ENCODE measurements at regions not wholly inside any gene's neighbourhood (a gene's known extent, or its start where the extent isn't known, plus 50 kb on each side); places are given as distances from the start of the nearest gene placed in this dataset.
"Not testable (repeated sequence)": the region's sequence is repeated elsewhere in the genome, so short reads cannot be mapped to it uniquely, and the experiment has no call there.

DNA sequence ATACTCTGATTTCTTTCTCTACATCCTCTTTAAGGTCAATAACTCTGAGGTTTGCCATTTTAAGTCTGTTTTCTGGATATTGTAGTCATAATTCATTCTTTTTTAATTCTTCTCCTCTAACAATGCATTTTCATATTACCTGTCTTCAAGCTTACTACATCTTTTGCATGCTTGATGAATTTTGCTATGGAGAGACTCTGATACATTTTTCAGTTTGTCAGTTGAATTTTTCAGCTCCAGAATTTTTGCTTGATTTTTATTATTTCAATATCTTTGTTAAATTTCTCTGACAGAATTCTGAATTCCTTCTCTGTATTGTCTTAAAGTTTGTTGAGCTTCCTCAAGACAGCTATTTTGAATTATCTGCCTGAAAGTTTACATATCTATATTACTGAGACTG, 159.8 kb upstream of the ST8SIA4 start:
- no peaks in the 10 kb centered on the region for H3K36me3 ChIP-seq
- H3K4me1 ChIP-seq (ENCODE audit: control insufficient read depth in 1 of 2, low read depth in 2 of 2), result no peaks in the 10 kb centered on the region
- TF ChIP-seq, protein P1, sequence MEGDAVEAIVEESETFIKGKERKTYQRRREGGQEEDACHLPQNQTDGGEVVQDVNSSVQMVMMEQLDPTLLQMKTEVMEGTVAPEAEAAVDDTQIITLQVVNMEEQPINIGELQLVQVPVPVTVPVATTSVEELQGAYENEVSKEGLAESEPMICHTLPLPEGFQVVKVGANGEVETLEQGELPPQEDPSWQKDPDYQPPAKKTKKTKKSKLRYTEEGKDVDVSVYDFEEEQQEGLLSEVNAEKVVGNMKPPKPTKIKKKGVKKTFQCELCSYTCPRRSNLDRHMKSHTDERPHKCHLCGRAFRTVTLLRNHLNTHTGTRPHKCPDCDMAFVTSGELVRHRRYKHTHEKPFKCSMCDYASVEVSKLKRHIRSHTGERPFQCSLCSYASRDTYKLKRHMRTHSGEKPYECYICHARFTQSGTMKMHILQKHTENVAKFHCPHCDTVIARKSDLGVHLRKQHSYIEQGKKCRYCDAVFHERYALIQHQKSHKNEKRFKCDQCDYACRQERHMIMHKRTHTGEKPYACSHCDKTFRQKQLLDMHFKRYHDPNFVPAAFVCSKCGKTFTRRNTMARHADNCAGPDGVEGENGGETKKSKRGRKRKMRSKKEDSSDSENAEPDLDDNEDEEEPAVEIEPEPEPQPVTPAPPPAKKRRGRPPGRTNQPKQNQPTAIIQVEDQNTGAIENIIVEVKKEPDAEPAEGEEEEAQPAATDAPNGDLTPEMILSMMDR (IDR thresholded peaks at IDR 0.05), result no peak

DNA sequence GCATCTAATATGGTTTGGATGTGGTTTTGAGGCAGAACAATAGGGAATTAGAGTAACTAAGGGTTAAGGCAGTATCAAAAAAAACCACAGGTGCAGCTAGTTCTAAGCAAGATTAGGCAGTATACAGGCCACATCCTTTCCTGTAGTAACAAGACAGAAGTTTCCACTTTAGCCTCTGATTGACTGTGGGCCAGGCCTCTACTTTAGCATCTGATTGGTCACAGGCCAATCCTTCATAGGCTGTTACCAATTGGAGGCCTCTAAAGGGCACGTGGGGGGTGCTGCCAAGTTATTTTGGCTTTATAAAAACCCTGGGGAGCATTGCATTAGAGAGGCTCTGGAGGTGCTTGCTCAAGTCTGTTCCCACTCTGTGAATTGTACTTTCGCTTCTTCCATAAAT, 144.1 kb upstream of the ST8SIA4 start:
- no peaks in the 10 kb centered on the region for H3K4me1 ChIP-seq (ENCODE audit: control insufficient read depth in 1 of 2, low read depth in 2 of 2)
- no peak overlapping the region for H3K4me3 ChIP-seq
- H3K27ac ChIP-seq, result no peak overlapping the region
- no peaks in the 10 kb centered on the region for H3K9me3 ChIP-seq
- no peaks in the 10 kb centered on the region for H3K27me3 ChIP-seq (replicated peaks; ENCODE audit: insufficient read depth)
- H3K36me3 ChIP-seq, result no peaks in the 10 kb centered on the region
- DNase-seq (ENCODE audit: low spot score) (no peak), ATAC-seq (ENCODE audit: insufficient number of reproducible peaks, low FRiP score, low read depth) (no peak)
- TF ChIP-seq, protein P1 (IDR thresholded peaks at IDR 0.05), result no peak

More for the DNA sequence above, 159.8 kb upstream of the ST8SIA4 start:
- Histone ChIP-seq H3K4me3 (no peak overlapping the region), H3K27me3 (replicated peaks; ENCODE audit: insufficient read depth) (no peaks in the 10 kb centered on the region), H3K27ac (no peak overlapping the region), H3K9me3 (peaks cover 5% of the 10 kb centered on the region)
- no peak for DNase-seq (ENCODE audit: low spot score)
- no peak for ATAC-seq (ENCODE audit: insufficient number of reproducible peaks, low FRiP score, low read depth)

DNA sequence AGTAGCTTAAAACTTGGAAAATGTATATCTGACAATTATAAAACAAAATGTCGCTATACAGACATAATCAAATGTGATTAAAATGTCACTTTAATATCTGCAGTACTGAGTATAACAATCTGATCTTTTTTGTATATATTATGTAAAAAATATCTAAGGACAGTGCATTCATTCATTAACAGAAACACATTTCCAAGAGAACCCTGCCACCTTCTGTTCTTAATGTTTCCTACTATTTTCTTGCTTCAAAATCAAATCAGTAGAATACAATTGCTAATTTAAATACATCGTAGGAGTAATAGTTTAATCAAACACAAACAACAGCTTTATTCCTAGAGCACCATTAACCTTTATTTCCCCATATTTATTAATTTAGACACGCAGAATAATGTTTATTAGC, 142.6 kb upstream of the ST8SIA4 start:
- TF ChIP-seq, protein P1 (IDR thresholded peaks at IDR 0.05), result no peak
- H3K4me3 ChIP-seq, result no peak overlapping the region
- no peaks in the 10 kb centered on the region for H3K27me3 ChIP-seq (replicated peaks; ENCODE audit: insufficient read depth)
- H3K27ac ChIP-seq, result no peak overlapping the region
- H3K9me3 ChIP-seq, result no peaks in the 10 kb centered on the region
- ATAC-seq (ENCODE audit: insufficient number of reproducible peaks, low FRiP score, low read depth) (no peak), DNase-seq (ENCODE audit: low spot score) (no peak)
- H3K4me1 ChIP-seq (ENCODE audit: control insufficient read depth in 1 of 2, low read depth in 2 of 2), result no peaks in the 10 kb centered on the region
- no peaks in the 10 kb centered on the region for H3K36me3 ChIP-seq

DNA sequence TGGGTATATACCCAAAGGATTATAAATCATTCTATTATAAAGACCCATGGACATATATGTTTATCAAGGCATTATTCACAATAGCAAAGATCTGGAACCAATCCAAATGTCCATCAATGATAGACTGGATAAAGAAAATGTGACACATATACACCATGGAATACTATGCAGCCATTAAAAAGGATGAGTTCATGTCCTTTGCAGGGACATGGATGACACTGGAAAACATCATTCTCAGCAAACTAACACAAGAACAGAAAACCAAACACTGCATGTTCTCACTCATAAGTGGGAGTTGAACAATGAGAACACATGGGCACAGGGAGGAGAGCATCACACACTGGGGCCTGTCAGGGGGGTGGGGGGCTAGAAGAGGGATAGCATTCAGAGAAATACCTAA, 136.9 kb upstream of the ST8SIA4 start:
- H3K27ac ChIP-seq; H3K27me3 ChIP-seq (replicated peaks; ENCODE audit: insufficient read depth); ATAC-seq (ENCODE audit: insufficient number of reproducible peaks, low FRiP score, low read depth); H3K36me3 ChIP-seq; H3K9me3 ChIP-seq; DNase-seq (ENCODE audit: low spot score); H3K4me1 ChIP-seq (ENCODE audit: control insufficient read depth in 1 of 2, low read depth in 2 of 2); H3K4me3 ChIP-seq: not testable (repeated sequence)

DNA sequence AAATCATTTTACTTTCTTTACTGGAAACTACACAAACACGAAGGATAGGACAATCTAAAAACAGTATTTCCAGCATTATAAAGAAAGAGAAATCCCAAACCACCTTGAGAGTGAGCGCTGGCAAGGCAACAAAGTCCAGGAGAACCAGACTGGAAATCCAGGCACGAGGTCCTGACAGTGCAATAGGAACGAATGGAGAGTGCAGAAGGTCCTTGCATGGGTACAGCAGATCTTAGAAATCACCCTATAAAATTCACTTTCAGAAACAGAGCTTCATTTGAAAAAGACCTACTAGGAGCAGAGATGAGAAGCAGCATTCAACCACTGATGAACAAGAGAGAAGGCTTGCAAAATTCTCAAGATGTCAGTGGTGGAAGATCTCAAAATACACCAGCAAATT, 133.7 kb upstream of the ST8SIA4 start:
- DNase-seq (ENCODE audit: low spot score), result no peak
- Histone ChIP-seq H3K36me3 (no peaks in the 10 kb centered on the region), H3K27me3 (replicated peaks; ENCODE audit: insufficient read depth) (no peaks in the 10 kb centered on the region), H3K4me1 (ENCODE audit: control insufficient read depth in 1 of 2, low read depth in 2 of 2) (no peaks in the 10 kb centered on the region), H3K4me3 (no peak overlapping the region), H3K27ac (no peak overlapping the region), H3K9me3 (no peaks in the 10 kb centered on the region)
- TF ChIP-seq, protein P1 (IDR thresholded peaks at IDR 0.05), result no peak
- no peak for ATAC-seq (ENCODE audit: insufficient number of reproducible peaks, low FRiP score, low read depth)

DNA sequence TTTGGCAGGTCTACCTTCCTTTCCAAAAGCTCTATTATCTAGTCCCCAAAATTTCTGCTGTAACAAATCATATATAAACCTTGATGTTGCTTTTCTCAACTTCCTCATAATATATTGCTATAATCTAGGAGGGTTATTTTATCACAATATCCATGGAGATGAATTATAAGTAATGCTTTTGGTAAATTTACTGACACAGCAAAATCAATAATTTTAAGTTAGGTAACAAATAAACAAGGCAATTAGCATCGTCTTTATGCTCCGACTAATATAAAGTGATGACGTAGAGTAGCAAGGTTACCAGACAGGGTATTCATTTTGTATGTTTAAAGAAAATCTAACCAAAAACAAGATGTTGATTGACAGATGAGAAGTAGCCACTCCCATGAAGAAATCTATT, 132.3 kb upstream of the ST8SIA4 start:
- Histone ChIP-seq H3K36me3 (no peaks in the 10 kb centered on the region), H3K4me1 (ENCODE audit: control insufficient read depth in 1 of 2, low read depth in 2 of 2) (no peaks in the 10 kb centered on the region), H3K27me3 (replicated peaks; ENCODE audit: insufficient read depth) (no peaks in the 10 kb centered on the region), H3K27ac (no peak overlapping the region), H3K4me3 (no peak overlapping the region), H3K9me3 (no peaks in the 10 kb centered on the region)
- no peak for DNase-seq (ENCODE audit: low spot score)
- TF ChIP-seq, protein P1 (IDR thresholded peaks at IDR 0.05), result no peak
- no peak for ATAC-seq (ENCODE audit: insufficient number of reproducible peaks, low FRiP score, low read depth)

All from thoracic aorta (tissue), 2 donors.